ENCODE measurements at regions not wholly inside any gene's neighbourhood (a gene's known extent, or its start where the extent isn't known, plus 50 kb on each side); places are given as distances from the start of the nearest gene placed in this dataset.

GRCh38 chr9:88046542-88046941 lies 72.2 kb upstream of the CDK20 start:
- Histone ChIP-seq H4K20me1 (ENCODE audit: low read length) (no peaks in the 10 kb centered on the region), H3K36me3 (ENCODE audit: low read depth, low read length) (no peaks in the 10 kb centered on the region), H3K4me2 (ENCODE audit: low read length) (no peak overlapping the region), H3K9ac (ENCODE audit: low read length) (no peak overlapping the region), H3F3A (ENCODE audit: low read length, unreplicated experiment) (no peaks in the 10 kb centered on the region), H3K4me1 (ENCODE audit: insufficient read depth, low read length) (no peaks in the 10 kb centered on the region), H2AFZ (ENCODE audit: low read length) (no peak overlapping the region), H3K79me2 (ENCODE audit: low read length) (no peaks in the 10 kb centered on the region), H3K9me3 (ENCODE audit: low read length) (peaks cover 11% of the 10 kb centered on the region; the same call in 1 of the 2 replicates), H3K4me3 (ENCODE audit: low read length) (no peak overlapping the region), H3K9me2 (replicated peaks; ENCODE audit: low read length) (no peaks in the 10 kb centered on the region), H3K27me3 (ENCODE audit: low read length) (no peaks in the 10 kb centered on the region), H3K27ac (ENCODE audit: low read length) (no peak overlapping the region)
- TF ChIP-seq EZH2phosphoT487 (IDR thresholded peaks at IDR 0.05; ENCODE audit: borderline replicate concordance, low read length) (no peak), EZH2 (IDR thresholded peaks at IDR 0.05; ENCODE audit: low read length, unreplicated experiment) (no peak), CTCF (conservative IDR thresholded peaks at IDR 0.05; ENCODE audit: low read depth, low read length) (no peak)
- BruUV-seq (replicated peaks): no TSS peak
- ChIA-PET POLR2A (ENCODE audit: unreplicated experiment) (no interaction called here), CTCF (no interaction called here)
- no peak for DNase-seq
- intact Hi-C loops (cut with micrococcal nuclease): no loop called here
- ATAC-seq: no peak

- H3K79me2 ChIP-seq (ENCODE audit: low read length): no peaks in the 10 kb centered on the region
- H3K4me2 ChIP-seq (ENCODE audit: low read length): no peak overlapping the region
- TF ChIP-seq CTCF (conservative IDR thresholded peaks at IDR 0.05; ENCODE audit: low read depth, low read length): no peak
- TF ChIP-seq EZH2 (IDR thresholded peaks at IDR 0.05; ENCODE audit: low read length, unreplicated experiment): no peak
- TF ChIP-seq EZH2phosphoT487 (IDR thresholded peaks at IDR 0.05; ENCODE audit: borderline replicate concordance, low read length): no peak
- BruUV-seq (replicated peaks): no TSS peak
- H3K36me3 ChIP-seq (ENCODE audit: low read depth, low read length): no peaks in the 10 kb centered on the region
- H4K20me1 ChIP-seq (ENCODE audit: low read length): no peaks in the 10 kb centered on the region
- intact Hi-C loops (cut with micrococcal nuclease): no loop called here
- CTCF ChIA-PET: no interaction called here
- H3K4me3 ChIP-seq (ENCODE audit: low read length): no peak overlapping the region
- peaks cover 11% of the 10 kb centered on the region; the same call in 1 of the 2 replicates for H3K9me3 ChIP-seq (ENCODE audit: low read length)
- no peak overlapping the region for H3K9ac ChIP-seq (ENCODE audit: low read length)
- no peaks in the 10 kb centered on the region for H3K4me1 ChIP-seq (ENCODE audit: insufficient read depth, low read length)
- ATAC-seq: no peak
- POLR2A ChIA-PET (ENCODE audit: unreplicated experiment): no interaction called here
- H3K27ac ChIP-seq (ENCODE audit: low read length): no peak overlapping the region
- no peaks in the 10 kb centered on the region for H3K9me2 ChIP-seq (replicated peaks; ENCODE audit: low read length)
- DNase-seq: no peak
- H3F3A ChIP-seq (ENCODE audit: low read length, unreplicated experiment): no peaks in the 10 kb centered on the region
- no peaks in the 10 kb centered on the region for H3K27me3 ChIP-seq (ENCODE audit: low read length)
- H2AFZ ChIP-seq (ENCODE audit: low read length): no peak overlapping the region
Measured at GRCh38 chr9:88045686-88046085, 71.4 kb upstream of the CDK20 start.

DNA sequence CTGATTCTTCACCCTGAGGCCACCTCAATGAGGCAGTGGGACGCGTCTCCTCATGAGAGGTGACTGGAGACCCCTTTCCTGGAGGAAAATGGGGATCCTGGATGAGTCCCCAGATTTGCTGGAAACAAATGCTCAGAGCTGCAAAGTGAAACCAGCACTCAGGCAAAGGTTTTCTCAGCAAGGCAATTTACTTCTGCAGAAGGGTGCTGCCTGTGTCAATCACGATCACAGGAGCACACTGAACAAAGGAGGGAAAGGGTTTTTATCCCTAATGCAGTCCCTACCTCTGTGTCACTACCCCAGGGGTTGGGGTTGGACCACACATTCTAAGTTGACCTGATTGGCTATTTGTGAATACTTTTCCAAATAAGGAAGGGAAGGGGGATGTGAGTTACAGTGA lies 69.9 kb upstream of the CDK20 start:
- no peak for DNase-seq
- Histone ChIP-seq H3K27me3 (ENCODE audit: low read length) (no peaks in the 10 kb centered on the region), H3K9ac (ENCODE audit: low read length) (no peak overlapping the region), H3K9me2 (replicated peaks; ENCODE audit: low read length) (no peaks in the 10 kb centered on the region), H3K4me3 (ENCODE audit: low read length) (no peak overlapping the region), H4K20me1 (ENCODE audit: low read length) (no peaks in the 10 kb centered on the region), H3K79me2 (ENCODE audit: low read length) (no peaks in the 10 kb centered on the region), H3K4me2 (ENCODE audit: low read length) (no peak overlapping the region), H2AFZ (ENCODE audit: low read length) (no peak overlapping the region), H3K4me1 (ENCODE audit: insufficient read depth, low read length) (no peaks in the 10 kb centered on the region), H3K27ac (ENCODE audit: low read length) (no peak overlapping the region), H3F3A (ENCODE audit: low read length, unreplicated experiment) (no peaks in the 10 kb centered on the region), H3K36me3 (ENCODE audit: low read depth, low read length) (no peaks in the 10 kb centered on the region), H3K9me3 (ENCODE audit: low read length) (peaks cover 11% of the 10 kb centered on the region; the same call in 1 of the 2 replicates)
- ChIA-PET CTCF (no interaction called here), POLR2A (ENCODE audit: unreplicated experiment) (no interaction called here)
- ATAC-seq: no peak
- intact Hi-C loops (cut with micrococcal nuclease): no loop called here
- BruUV-seq (replicated peaks): no TSS peak
- no peak for TF ChIP-seq EZH2phosphoT487 (IDR thresholded peaks at IDR 0.05; ENCODE audit: borderline replicate concordance, low read length)
- no peak for TF ChIP-seq EZH2 (IDR thresholded peaks at IDR 0.05; ENCODE audit: low read length, unreplicated experiment)
- no peak for TF ChIP-seq CTCF (conservative IDR thresholded peaks at IDR 0.05; ENCODE audit: low read depth, low read length)

Measured in PC-3 (cell line).